ENCODE measurements at regions not wholly inside any gene's neighbourhood (a gene's known extent, or its start where the extent isn't known, plus 50 kb on each side); places are given as distances from the start of the nearest gene placed in this dataset.

DNA sequence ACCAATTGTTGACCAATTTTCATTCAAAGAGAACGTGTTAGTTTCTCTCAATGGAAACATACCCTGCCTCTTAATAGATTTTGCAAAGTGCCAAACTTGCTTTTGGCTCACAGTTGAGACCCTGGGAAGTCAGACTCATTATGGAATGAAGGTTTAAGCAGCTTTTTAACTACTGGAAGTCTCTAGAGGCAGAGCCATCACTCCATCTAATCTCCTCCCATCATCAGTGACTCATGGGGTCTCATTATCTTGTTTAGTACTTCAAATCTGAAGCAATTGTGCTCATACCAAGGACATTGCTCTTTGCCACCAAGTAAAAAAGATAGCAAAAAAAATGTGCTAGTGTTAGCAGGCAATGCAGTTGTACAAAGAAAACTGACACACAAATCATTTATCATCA is 537.1 kb upstream of the LRRC4C start:
- TF ChIP-seq, protein P1, sequence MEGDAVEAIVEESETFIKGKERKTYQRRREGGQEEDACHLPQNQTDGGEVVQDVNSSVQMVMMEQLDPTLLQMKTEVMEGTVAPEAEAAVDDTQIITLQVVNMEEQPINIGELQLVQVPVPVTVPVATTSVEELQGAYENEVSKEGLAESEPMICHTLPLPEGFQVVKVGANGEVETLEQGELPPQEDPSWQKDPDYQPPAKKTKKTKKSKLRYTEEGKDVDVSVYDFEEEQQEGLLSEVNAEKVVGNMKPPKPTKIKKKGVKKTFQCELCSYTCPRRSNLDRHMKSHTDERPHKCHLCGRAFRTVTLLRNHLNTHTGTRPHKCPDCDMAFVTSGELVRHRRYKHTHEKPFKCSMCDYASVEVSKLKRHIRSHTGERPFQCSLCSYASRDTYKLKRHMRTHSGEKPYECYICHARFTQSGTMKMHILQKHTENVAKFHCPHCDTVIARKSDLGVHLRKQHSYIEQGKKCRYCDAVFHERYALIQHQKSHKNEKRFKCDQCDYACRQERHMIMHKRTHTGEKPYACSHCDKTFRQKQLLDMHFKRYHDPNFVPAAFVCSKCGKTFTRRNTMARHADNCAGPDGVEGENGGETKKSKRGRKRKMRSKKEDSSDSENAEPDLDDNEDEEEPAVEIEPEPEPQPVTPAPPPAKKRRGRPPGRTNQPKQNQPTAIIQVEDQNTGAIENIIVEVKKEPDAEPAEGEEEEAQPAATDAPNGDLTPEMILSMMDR (IDR thresholded peaks at IDR 0.05): no peak

DNA sequence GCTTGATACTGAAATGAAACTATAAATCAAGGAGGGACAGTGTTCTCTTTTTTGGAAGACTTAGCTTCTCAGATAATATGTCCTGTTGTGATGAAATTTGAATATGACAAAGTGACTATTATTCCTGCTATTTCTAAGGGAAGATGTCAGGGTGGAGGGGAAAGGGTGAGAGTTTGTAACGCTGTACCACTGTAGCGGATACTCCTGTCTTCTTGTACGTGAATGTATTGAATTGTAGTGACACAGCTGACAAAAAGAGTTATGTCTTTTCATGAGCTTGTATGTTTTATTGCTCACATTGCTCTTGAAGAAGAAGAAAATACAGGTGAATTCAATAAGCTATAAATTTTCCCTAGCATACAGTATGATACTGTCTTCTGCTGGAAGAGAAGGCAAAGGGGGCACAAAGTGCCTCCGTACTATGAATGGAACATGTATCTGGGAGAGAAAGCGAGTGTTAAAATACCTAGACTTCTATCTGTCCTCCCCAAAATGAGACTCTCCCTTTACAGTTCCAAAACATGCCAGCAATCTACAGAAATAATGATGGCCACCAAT is 538.5 kb upstream of the LRRC4C start:
- DNase-seq (ENCODE audit: low spot score) (no peak), ATAC-seq (ENCODE audit: insufficient number of reproducible peaks, low FRiP score, low read depth) (no peak)
- no peak overlapping the region for H3K27ac ChIP-seq
- no peaks in the 10 kb centered on the region for H3K9me3 ChIP-seq
- TF ChIP-seq, protein P1 (IDR thresholded peaks at IDR 0.05): no peak
- H3K36me3 ChIP-seq: no peaks in the 10 kb centered on the region
- H3K4me3 ChIP-seq: no peak overlapping the region
- H3K4me1 ChIP-seq (ENCODE audit: control insufficient read depth in 1 of 2, low read depth in 2 of 2): no peaks in the 10 kb centered on the region
- no peaks in the 10 kb centered on the region for H3K27me3 ChIP-seq (replicated peaks; ENCODE audit: insufficient read depth)

More for the DNA sequence above, 537.1 kb upstream of the LRRC4C start:
- Histone ChIP-seq H3K9me3 (no peaks in the 10 kb centered on the region), H3K4me1 (ENCODE audit: control insufficient read depth in 1 of 2, low read depth in 2 of 2) (no peaks in the 10 kb centered on the region), H3K27ac (no peak overlapping the region), H3K36me3 (no peaks in the 10 kb centered on the region), H3K4me3 (no peak overlapping the region), H3K27me3 (replicated peaks; ENCODE audit: insufficient read depth) (no peaks in the 10 kb centered on the region)
- DNase-seq (ENCODE audit: low spot score) (no peak), ATAC-seq (ENCODE audit: insufficient number of reproducible peaks, low FRiP score, low read depth) (no peak)

DNA sequence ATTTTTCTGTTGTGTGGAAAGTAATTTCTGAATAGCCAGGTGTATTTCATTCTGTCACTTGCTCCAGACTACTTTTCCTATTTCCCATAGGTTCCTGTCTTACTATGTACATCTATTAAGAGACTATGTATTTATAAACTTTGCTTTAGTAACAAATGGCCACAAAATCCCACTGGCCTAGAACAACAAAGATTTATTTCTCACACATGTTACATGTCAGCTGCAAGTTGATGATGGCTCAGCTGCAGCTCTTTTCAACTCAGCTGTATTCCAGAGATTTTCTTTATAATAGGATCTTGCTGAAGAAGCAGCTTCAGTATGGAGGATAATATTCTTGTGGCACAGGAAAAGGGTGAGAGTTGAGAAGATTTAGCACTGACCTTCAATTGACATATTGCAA is 539.6 kb upstream of the LRRC4C start:
- no peak for DNase-seq (ENCODE audit: low spot score)
- Histone ChIP-seq H3K4me3 (no peak overlapping the region), H3K9me3 (no peaks in the 10 kb centered on the region), H3K27ac (no peak overlapping the region), H3K27me3 (replicated peaks; ENCODE audit: insufficient read depth) (no peaks in the 10 kb centered on the region), H3K36me3 (no peaks in the 10 kb centered on the region), H3K4me1 (ENCODE audit: control insufficient read depth in 1 of 2, low read depth in 2 of 2) (no peaks in the 10 kb centered on the region)
- TF ChIP-seq, protein P1 (IDR thresholded peaks at IDR 0.05): no peak
- no peak for ATAC-seq (ENCODE audit: insufficient number of reproducible peaks, low FRiP score, low read depth)

DNA sequence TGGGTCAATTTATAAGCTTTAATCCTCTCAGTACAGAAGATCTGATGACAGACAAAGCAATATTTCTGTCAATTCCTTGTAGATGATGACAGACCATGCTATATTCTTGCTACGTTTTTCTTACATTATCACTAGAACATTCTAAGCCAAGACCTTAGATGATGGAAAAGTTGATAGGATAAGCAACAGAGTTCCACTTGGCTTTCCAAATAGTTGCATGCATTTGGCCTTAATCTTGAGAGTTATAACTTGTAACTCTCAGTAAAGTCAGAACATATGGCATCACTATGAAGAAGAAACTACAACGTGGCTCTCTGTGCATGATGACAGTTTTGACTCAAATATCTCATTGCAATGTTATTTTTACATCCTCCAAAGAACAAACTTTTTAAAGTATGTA is 544.3 kb upstream of the LRRC4C start:
- H3K36me3 ChIP-seq: no peaks in the 10 kb centered on the region
- DNase-seq (ENCODE audit: low spot score) (no peak), ATAC-seq (ENCODE audit: insufficient number of reproducible peaks, low FRiP score, low read depth) (no peak)
- H3K4me3 ChIP-seq: no peak overlapping the region
- H3K27me3 ChIP-seq (replicated peaks; ENCODE audit: insufficient read depth): no peaks in the 10 kb centered on the region
- no peaks in the 10 kb centered on the region for H3K9me3 ChIP-seq
- no peak overlapping the region for H3K27ac ChIP-seq
- TF ChIP-seq, protein P1 (IDR thresholded peaks at IDR 0.05): no peak
- H3K4me1 ChIP-seq (ENCODE audit: control insufficient read depth in 1 of 2, low read depth in 2 of 2): no peaks in the 10 kb centered on the region

DNA sequence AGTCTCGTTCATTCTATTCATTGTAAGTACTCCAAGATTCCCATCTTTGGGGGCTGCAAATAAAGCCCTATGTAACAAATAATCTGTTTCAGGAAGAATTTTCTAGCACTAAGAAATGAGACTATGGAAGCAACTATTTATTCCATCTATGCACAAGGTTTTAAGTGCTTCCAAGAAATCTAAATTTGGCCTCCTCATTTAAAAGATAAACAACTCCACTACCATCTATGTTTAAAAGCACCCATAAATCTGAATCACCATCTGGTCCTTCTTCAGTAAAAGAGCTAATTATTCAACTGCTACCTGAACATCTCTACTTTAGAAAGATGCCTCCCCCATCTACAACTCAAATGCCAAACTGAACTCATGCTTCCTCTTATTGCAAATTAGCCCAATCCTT is 547.3 kb upstream of the LRRC4C start:
- Histone ChIP-seq H3K36me3 (no peaks in the 10 kb centered on the region), H3K27ac (no peak overlapping the region), H3K4me3 (no peak overlapping the region), H3K4me1 (ENCODE audit: control insufficient read depth in 1 of 2, low read depth in 2 of 2) (no peaks in the 10 kb centered on the region), H3K9me3 (no peaks in the 10 kb centered on the region), H3K27me3 (replicated peaks; ENCODE audit: insufficient read depth) (no peaks in the 10 kb centered on the region)
- DNase-seq (ENCODE audit: low spot score): no peak
- TF ChIP-seq, protein P1 (IDR thresholded peaks at IDR 0.05): no peak
- ATAC-seq (ENCODE audit: insufficient number of reproducible peaks, low FRiP score, low read depth): no peak
